NK-92 (cell line): ENCODE measurements at regions not wholly inside any gene's neighbourhood (a gene's known extent, or its start where the extent isn't known, plus 50 kb on each side); places are given as distances from the start of the nearest gene placed in this dataset.

ENCODE experiments used
- DNase-seq: peaks from one replicate; lab custom pipeline; 2025; ENCODE audit not compliant: unreplicated experiment; lab: John Stamatoyannopoulos, UW

- DNase-seq, result no peak
Observed at GRCh38 chr7:119351320-119351719, 921.7 kb upstream of the KCND2 start.

GRCh38 chr7:119374436-119374835 lies 898.5 kb upstream of the KCND2 start:
- DNase-seq, result no peak

DNA sequence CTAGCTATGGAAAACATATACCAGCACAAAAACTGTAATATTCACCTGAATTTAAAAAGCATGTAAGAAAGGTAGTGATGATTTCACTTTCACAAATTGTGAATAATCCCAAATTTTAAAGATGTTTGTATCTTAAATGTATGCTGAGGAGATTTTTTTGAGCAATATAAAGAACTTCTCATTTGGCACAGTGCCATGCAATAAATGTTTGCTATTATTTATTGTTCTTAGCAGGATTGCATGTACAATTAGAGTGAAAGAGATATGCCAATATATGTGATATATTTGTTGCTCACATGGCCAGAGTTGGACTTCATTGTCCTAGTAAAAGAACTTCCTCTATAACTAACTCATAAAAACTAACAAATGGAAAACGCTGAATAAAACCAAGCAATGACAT lies 895.1 kb upstream of the KCND2 start:
- DNase-seq, result no peak

- no peak for DNase-seq
Observed at GRCh38 chr7:119382726-119383125, 890.2 kb upstream of the KCND2 start.

DNA sequence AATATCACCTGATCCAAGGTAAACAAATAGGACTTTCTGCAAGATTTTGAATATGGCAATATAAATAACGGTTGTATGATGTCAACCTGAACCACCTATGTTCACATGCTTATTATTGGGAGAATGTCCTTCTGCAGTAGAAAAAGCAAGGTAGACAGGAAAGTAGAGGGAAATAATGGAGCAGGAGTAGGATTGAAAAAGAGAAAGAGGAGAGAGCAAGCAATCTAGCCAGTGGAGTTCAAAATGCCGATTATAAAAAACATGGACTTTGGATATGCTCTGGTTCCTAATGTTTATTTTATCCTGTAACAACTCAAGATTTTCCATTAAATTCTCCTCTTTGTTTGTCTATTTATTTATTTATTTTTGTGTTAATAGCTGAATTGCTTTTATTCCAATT lies 878.0 kb upstream of the KCND2 start:
- DNase-seq, result no peak

DNA sequence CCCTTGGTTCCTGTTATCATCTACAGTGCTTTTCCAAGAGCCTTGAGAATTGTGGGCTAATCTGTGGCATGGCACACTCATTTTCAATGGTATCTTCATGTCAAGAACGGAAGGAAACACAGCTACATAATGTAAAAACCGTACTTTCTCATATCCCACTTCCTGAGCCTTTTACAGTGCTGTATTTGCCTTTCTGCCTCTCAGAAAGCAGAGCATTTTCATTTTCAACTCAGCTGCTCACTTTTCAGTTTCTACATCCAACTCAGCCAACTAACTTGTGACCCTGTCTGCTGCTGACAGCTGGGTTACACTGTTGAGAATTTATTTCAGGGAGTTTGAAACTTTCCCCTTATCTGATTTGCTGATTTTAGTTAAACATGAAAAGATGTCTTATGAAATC lies 875.8 kb upstream of the KCND2 start:
- DNase-seq, result no peak

GRCh38 chr7:119408596-119408995 lies 864.4 kb upstream of the KCND2 start:
- no peak for DNase-seq

DNA sequence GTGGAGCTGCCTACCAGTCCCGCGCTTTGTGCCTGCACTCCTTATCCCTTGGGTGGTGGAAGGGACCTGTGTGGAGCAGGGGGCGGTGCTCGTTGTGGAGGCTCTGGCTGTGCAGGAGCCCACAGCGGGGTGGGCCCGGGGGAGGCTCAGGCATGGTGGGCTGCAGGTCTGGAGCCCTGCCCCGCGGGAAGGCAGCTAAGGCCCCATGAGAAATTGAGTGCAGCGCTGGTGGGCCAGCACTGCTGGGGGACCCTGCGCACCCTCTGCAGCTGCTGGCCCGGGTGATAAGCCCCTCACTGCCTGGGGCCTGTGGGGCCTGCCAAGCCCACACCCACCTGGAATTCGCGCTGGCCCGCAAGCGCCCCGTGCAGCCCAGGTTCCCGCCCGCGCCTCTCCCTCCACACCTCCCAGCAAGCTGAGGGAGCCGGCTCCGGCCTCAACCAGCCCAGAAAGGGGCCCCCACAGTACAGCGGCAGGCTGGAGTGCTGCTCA lies 859.6 kb upstream of the KCND2 start:
- no peak for DNase-seq

GRCh38 chr7:119415682-119416081 lies 857.3 kb upstream of the KCND2 start:
- DNase-seq, result no peak

DNA sequence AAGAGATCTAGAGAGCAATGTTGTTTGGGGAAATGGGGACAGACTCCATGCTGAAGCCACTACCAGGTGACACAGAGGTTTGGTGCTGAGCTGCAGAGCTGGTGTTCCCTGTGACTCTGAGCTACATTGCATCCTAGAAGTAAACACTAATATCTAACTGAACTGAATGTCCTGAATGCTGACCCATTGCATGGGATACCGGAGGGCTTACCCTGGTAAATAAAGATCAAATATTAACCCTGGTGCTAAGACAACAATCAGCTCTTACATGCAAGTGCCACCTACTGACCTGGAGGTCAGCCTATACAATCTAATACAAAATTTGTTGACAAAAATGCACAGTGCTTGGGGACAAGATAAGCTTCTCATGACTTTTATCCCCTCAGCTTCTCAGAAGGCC lies 851.3 kb upstream of the KCND2 start:
- DNase-seq, result no peak

DNA sequence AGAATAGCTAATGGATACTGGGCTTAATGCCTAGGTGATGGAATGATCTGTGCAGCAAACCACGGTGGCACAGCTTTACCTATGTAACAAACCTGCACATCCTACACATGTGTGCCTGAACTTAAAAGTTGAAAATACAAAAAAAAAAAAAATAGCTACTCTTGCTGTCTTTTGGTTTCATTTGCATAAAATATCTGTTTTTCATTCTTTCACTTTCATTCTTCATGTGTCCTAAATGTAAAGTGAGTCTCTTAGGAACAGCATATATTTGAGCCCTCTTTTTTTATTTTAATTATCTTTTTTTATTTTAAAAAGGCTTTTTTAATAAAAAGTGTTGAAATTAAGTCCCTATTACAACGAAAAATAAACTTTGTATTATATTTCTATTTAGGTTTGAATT lies 836.1 kb upstream of the KCND2 start:
- DNase-seq, result no peak

DNA sequence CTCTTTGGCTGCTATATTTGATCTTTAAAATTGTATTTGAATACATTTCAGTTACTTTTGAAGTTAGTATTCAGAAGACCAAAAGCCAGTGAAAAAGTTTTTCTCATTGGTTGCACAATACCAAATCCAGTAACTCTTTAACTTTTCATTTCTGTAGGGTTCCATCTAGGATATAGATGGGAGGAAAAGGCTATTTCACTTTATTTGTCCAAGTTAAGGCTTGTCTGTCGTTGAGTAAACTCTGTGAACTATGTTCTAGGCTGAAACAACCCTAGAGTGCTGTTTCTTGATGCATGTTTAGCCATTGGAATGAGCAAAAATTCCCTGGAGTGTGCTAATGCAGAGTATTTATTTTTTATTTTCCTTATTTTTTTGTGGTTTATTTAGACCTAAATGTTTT lies 834.7 kb upstream of the KCND2 start:
- DNase-seq, result no peak

GRCh38 chr7:119439192-119439591 lies 833.8 kb upstream of the KCND2 start:
- DNase-seq, result no peak

DNA sequence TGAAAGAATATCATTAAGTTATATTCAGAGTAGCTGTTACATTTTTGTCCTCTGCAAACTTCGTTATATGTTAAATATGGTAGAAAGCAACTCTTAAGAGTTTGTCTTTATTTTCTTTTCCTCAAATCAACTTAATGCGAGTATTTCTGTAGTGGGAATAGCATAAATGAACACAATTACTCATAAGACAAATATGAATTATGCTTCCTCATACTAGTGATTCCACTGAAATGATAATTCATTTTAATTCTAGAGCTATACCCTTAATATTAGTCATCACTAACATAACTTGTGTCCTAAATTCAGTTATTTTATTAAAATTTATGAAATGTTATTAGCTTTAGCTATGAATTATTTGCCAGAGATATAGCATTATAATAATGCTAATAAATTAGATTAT lies 820.6 kb upstream of the KCND2 start:
- DNase-seq, result no peak

DNA sequence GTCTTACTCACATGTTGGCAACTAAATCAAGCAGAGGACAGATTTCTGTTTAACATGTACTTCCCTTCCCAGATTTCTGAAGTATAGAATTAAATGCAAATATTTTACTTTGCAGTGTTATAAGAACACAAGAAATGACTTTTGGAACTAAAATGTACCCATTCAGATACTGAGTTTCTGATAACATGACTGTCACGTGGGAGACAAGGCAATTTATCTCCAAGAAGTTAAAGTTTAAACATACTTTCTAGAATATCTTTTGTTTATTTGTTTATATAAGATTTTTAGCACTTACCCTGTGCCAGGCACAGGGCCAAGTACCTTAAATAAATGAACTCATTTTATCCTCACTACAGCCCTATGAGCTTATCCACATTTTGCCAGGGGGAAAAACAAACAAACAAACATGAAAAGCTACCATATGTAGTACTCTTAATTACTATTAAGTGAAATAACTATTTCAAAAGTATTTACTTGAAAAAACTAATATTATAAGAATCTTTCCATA lies 807.1 kb upstream of the KCND2 start:
- DNase-seq, result no peak

GRCh38 chr7:119472408-119473038 lies 800.5 kb upstream of the KCND2 start:
- no peak for DNase-seq

GRCh38 chr7:119482209-119482608 lies 790.8 kb upstream of the KCND2 start:
- no peak for DNase-seq

DNA sequence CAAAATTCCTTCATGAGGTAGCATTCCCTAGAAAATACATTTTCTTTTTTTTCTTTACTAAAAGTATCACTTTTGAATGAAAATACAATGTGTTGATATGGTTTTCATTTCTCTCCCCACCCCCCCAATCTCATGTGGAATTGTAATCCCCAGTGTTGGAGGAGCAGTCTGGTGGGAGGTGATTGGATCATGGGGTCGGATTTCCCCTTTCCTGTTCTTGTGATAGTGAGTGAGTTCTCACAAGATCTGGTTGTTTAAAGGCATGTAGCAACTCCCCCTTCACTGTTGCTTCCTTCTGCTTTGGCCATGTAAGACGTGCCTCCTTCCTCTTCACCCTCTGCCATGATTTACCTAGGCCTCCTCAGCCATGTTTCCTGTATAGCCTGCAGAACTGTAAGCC lies 790.3 kb upstream of the KCND2 start:
- no peak for DNase-seq

- DNase-seq, result no peak
Observed at GRCh38 chr7:119483364-119483763, 789.6 kb upstream of the KCND2 start.

GRCh38 chr7:119514326-119514725 lies 758.6 kb upstream of the KCND2 start:
- DNase-seq, result no peak

DNA sequence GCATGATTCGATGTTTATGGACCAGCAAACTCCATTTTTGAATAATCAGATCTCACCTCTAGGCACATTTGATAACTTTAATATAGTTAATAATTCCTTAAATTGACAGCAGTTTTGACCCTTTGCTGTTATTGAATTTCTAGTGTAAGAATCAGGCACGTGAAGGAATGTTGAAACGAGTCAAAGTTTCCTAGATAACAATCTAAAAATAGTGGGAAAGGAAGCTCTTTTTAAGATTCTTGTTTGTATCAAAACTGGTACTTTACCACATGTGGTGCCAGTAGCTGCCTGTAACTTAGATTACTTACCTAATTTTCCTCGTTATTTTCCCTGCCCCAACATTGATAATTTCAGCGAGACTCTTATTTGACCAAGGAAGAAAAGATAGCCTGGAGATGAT lies 757.8 kb upstream of the KCND2 start:
- DNase-seq, result no peak

DNA sequence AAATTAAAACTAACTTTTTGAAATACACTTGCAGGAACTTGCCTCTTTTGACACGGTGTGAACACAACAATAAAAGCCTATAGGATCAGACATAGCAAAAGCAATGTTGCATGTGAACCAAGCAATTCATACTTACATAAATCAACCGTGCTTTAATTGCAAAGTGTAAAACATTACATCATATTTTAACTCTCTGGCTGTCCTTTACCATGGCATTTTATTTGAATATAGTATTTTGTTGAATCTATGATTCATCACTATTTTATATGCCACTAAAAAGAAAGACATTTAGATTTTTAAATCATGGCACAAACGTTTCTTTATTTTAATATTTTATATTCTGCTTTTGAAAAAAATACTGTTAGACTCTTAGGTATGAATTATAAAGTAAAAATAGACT lies 757.0 kb upstream of the KCND2 start:
- no peak for DNase-seq

DNA sequence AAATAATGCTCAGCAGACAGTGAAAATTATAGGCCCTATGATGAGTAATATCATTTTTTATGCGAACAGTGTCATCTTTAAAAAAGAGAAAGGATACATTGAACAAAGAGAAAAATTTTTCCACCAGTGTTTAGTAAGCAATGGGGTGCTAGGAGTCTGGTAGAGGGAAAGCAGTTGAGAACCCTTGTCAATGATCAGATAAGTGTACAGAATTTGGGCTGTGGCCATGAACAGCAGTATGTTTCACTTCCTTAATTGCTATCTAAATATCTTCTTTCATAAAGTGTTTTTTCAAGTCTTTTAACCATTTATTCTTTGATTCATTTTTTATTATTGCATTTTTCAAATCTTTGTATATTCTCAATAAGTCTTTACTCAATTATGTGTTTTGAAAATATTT lies 750.7 kb upstream of the KCND2 start:
- no peak for DNase-seq
